T47D (cell line): ENCODE measurements at regions not wholly inside any gene's neighbourhood (a gene's known extent, or its start where the extent isn't known, plus 50 kb on each side); places are given as distances from the start of the nearest gene placed in this dataset.

Experiments used
- DNase-seq, 2 experiments: peaks; one replicate each; pipeline versions ENCODE4 v3.0.0 to v3.0.0-alpha.2; 2011 to 2012; ENCODE audit warnings: low read depth in 1 of 2, low spot score in 1 of 2
- JUND ChIP-seq: IDR thresholded peaks from 2 replicates; pipeline ENCODE4 v1.6.1; 2012; ENCODE audit warnings: low read depth
- in situ Hi-C: cut with HindIII; loops from 2 replicates; pipeline ENCODE4 v1.10.0; 2016; ENCODE audit warnings: low sequenced_read_pairs, low pct_unique_long_range_greater_than_20kb

- in situ Hi-C loops: no loop called here
- DNase-seq: no peak
- no peak for TF ChIP-seq JUND
Measured at GRCh38 chr6:133754298-133754697, 134.6 kb upstream of the TCF21 start.

GRCh38 chr6:133756078-133756695 is 132.7 kb upstream of the TCF21 start:
- DNase-seq: no peak
- in situ Hi-C loops: no loop called here
- TF ChIP-seq JUND: no peak

DNA sequence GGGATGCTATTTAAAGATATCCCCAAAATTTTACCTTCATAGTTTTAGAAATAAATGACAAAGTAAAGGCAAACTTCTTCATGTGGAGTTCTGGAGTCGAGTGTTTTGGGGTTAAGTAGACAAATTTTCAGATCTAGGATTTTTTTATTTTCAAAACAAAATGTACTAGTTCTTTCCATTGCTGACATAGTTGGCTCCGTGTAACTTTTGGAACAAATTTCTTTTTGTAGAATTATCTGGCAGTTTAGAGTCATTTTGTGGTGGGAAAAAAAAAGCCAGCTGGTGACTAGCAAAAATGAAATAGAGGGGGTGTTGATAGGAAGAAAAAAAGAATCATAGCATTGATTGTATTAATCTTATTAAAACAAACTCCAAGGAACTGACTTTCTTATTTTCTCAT is 131.6 kb upstream of the TCF21 start:
- in situ Hi-C loops: no loop called here
- TF ChIP-seq JUND: no peak
- DNase-seq: no peak

GRCh38 chr6:133758815-133759335 is 130.0 kb upstream of the TCF21 start:
- DNase-seq: no peak
- in situ Hi-C loops: no loop called here
- TF ChIP-seq JUND: no peak

- no peak for DNase-seq
- TF ChIP-seq JUND: no peak
- in situ Hi-C loops: no loop called here
Measured at GRCh38 chr6:133759524-133759923, 129.4 kb upstream of the TCF21 start.

DNA sequence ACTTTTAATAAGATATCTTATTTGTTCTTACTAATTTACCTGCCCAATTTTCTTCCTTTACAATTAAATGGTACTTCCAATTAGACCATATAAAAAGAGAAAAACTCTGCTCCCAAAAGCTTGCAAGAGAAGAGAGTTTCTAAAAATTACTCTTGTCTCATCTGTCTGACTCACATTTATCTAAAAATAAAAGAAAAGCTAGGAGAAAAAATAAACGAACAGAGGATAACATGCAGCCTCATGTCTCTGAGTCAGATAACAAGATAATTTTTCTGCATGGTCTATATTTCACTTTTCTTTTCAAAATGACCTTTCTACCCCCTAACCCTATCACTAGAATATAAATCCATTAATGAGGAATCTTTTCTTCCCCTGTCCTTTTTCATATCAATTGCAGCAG is 127.2 kb upstream of the TCF21 start:
- TF ChIP-seq JUND: no peak
- no peak for DNase-seq
- in situ Hi-C loops: no loop called here

- no peak for TF ChIP-seq JUND
- in situ Hi-C loops: no loop called here
- DNase-seq: no peak
Measured at GRCh38 chr6:133764008-133764753, 124.7 kb upstream of the TCF21 start.

- in situ Hi-C loops: no loop called here
- no peak for TF ChIP-seq JUND
- no peak for DNase-seq
Measured at GRCh38 chr6:133764754-133765208, 124.1 kb upstream of the TCF21 start.

GRCh38 chr6:133767357-133767970 is 121.4 kb upstream of the TCF21 start:
- no peak for TF ChIP-seq JUND
- in situ Hi-C loops: no loop called here
- DNase-seq: no peak

DNA sequence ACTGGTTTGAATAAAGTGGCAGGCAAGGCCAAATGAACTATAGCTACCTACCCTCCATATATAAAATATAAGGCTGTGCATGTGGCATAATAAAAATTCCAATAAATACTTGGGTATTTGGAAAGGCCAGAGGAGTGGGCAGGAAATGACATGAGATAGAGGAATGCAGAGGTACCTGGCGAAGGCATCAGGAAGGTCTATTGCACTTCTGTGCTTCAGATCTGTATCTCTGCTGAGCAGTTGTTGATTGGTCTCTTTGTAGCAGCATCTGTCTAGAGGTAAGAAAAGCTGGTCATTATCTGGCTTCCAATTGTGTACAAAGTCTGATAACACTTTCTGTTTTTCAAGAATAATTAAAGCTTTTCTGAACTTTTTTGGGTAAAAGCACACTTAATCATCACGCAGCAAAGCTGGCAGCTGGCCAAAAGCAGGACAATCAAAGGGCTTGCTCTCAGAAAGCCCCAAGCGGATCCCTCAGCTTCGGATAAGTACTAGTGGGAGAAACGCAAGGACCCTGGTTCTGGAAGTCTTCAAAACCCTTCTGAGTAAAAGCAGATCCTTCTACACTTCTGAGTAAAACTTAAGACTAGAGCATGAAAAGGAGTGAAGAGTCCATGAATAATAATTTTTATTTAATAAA is 120.1 kb upstream of the TCF21 start:
- in situ Hi-C loops: no loop called here
- TF ChIP-seq JUND: no peak

DNA sequence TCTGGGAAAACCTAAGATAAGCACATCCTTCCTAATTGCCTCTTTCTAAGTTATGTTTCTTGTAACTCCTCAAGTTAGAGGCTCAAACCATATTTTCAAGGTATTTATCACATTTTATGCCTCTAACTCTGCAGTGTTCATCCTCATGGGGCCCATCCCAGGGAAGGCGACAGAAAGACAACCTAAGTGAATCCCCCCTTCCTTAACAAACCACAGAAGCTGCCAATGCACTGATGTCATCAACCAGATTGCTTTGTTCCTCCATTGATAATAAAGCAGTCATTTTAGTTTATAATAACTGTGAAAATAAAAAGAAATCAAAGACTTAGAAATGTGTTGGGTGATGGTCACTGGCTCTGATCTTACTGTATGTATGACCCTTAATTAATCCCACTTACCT is 119.5 kb upstream of the TCF21 start:
- DNase-seq: no peak
- in situ Hi-C loops: no loop called here
- no peak for TF ChIP-seq JUND

More for the DNA sequence above, 120.1 kb upstream of the TCF21 start:
- no peak for DNase-seq

- in situ Hi-C loops: no loop called here
- no peak for DNase-seq
- no peak for TF ChIP-seq JUND
Measured at GRCh38 chr6:133772567-133772966, 116.3 kb upstream of the TCF21 start.
